GM12892 (cell line): ENCODE measurements at regions not wholly inside any gene's neighbourhood (a gene's known extent, or its start where the extent isn't known, plus 50 kb on each side); places are given as distances from the start of the nearest gene placed in this dataset.

Source experiments
- DNase-seq: peaks from one replicate; pipeline ENCODE4 v3.0.0; 2011; ENCODE audit not compliant: insufficient read length
- FAIRE-seq: peaks from 2 replicates; lab custom pipeline; 2011; peaks lifted over from hg19 to GRCh38; lab: Jason Lieb, UNC
- POLR2A ChIP-seq: IDR thresholded peaks from 2 replicates; pipeline ENCODE4 v1.6.1; 2011; ENCODE audit warnings: low read depth, low read length, control low read depth
- POLR2AphosphoS5 ChIP-seq: IDR thresholded peaks from 2 replicates; pipeline ENCODE4 v1.6.1; 2011; ENCODE audit warnings: low read depth, low read length, control low read depth
- TAF1 ChIP-seq: IDR thresholded peaks from 2 replicates; pipeline ENCODE4 v1.6.1; 2011; ENCODE audit warnings: low read depth, mild to moderate bottlenecking, control low read depth, low read length, borderline replicate concordance

GRCh38 chr18:5630057-5630899 is 86.5 kb upstream of the EPB41L3 start:
- FAIRE-seq, result no peak
- TF ChIP-seq POLR2AphosphoS5 (no peak), TAF1 (no peak), POLR2A (no peak)
- peak; percentile 38 for DNase-seq

DNA sequence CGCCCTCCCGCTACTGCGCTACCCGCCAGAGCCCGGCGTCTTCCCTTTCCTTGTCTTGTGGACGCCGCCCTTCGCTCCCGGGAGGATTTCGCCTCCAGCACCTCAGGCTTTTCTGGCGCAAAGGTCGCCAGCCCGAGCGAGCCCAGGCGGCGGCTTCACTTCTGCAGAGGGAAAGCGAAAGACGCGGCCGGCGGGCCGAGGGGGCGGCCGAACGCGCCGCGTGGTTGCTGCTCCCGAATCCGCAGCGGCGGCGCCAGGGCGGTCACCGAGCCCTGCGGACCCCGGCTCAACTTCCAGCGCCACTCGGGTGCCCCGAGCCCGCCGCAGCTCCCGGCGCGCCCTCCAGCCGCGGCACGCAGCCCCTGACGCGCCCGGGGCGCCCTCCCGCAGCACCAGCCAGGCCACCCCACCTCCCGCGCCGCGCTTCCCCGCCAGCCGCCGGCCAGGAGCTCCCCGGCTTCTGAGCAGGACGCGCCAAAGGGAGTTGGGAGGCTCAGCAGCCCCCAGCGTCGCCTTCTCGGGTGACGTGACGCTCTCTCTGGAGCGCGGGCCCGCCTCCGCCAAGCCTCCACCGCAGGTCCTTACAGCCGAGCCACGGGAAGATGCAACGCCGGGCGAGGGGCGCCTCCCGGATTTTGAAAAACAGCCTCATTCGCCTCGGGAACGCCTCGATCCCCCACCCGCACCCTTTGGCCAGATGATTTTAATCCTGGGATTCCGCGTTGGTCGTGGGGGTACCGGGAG is 84.9 kb upstream of the EPB41L3 start:
- FAIRE-seq, result no peak
- peak; percentile 25 for DNase-seq
- no peak for TF ChIP-seq TAF1
- no peak for TF ChIP-seq POLR2A
- TF ChIP-seq POLR2AphosphoS5, result no peak

DNA sequence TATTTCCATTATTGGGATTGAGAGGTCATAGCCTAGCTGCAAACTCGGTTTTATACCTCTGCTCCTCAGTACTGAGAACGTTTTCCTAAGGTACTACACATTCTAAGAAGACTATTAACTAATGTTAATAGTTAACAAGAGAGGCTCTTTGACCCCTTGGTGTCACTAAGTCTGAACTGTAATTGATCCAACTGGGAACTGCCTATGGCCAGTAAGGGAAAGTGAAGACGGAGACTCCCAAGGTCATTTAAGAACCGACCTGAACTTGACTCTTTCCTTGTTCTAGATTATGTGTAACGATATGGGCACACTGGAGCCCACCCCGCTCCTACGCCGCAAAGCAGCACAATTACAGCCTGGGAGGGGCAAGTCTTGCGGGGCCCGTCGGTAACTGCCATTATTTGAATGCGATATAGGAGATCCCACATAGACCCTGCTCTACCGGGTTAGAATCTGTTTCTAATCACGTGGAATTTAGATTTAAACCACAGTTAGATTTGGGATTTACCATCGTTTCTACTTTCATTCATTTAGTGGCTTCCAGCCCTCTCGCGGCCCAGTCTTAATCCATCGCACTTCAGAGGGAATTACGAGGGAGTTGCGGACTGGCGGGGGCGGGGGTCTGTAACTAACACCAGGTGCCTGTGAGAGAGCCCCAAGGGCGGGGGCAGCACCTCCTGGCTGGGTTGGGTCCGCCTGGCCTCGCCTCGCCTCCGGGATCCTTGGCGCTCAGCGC is 84.1 kb upstream of the EPB41L3 start:
- TF ChIP-seq POLR2AphosphoS5 (no peak), POLR2A (no peak), TAF1 (no peak)
- no peak for DNase-seq
- no peak for FAIRE-seq

- FAIRE-seq, result no peak
- TF ChIP-seq TAF1 (no peak), POLR2AphosphoS5 (no peak), POLR2A (no peak)
- DNase-seq, result no peak
Observed at GRCh38 chr18:5626130-5626880, 82.5 kb upstream of the EPB41L3 start.

DNA sequence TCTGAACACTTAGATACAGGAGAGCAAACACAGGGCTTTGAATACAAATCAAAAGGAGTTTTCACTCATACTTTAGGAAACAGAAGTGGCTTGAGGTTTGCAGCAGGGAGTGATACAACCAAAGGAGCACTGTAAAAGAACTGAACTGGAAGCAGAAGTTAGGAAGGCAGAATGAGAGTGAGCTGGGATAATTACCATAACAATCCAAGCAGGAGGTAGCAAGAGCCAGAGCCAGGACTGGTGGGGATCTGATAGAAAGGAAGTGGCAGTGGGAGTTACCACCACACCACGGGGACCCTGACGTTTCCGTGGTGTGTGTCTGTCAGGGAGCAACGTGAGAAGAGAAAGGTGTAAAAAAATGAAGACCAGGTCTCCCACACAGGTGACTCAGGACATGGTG is 81.3 kb upstream of the EPB41L3 start:
- DNase-seq (no peak), FAIRE-seq (no peak)
- no peak for TF ChIP-seq TAF1
- no peak for TF ChIP-seq POLR2AphosphoS5
- TF ChIP-seq POLR2A, result no peak

DNA sequence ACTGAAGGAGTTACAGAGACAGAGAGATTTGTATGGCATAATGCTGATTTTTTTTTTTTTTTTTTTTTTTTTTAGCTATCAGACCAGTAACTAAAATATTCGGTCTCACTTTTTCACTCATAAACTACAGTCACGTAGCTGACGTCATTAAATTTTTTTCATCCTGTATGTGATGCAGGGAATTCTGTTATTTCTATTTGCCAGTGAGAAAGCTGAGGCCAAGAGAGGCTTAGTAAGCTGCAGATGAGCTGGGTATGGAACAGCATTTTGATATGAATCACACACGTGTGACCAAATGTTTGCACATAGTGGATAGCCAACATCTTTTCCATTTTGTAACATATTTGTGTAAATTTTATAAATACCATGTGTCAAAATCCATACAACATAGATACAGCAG is 79.1 kb upstream of the EPB41L3 start:
- FAIRE-seq (no peak), DNase-seq (no peak)

GRCh38 chr18:5620289-5620688 is 76.5 kb upstream of the EPB41L3 start:
- no peak for FAIRE-seq
- no peak for DNase-seq
- TF ChIP-seq TAF1 (no peak), POLR2AphosphoS5 (no peak), POLR2A (no peak)

More for the DNA sequence above, 79.1 kb upstream of the EPB41L3 start:
- TF ChIP-seq POLR2A (no peak), TAF1 (no peak), POLR2AphosphoS5 (no peak)

DNA sequence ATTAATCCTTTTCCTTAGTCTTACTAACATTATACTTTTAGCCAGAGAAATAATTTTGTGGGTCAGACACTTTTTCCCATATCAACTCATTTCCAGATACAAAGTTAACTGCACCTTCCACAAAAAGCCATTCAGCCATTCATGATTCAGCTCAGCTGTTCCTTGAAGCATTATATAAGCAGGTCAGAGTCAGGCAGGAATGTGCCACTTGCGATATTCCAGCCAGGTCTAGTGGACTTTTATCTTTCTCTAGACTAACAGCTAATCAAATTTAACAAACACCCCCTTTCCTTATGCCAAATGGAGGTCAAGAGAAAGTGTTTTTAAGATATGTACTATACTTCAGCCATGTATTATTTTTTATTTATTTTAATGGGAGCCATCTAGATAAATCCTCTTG is 75.6 kb upstream of the EPB41L3 start:
- FAIRE-seq, result no peak
- DNase-seq, result no peak
- TF ChIP-seq POLR2AphosphoS5 (no peak), POLR2A (no peak), TAF1 (no peak)

- DNase-seq, result no peak
- FAIRE-seq, result no peak
- TF ChIP-seq POLR2A (no peak), TAF1 (no peak), POLR2AphosphoS5 (no peak)
Observed at GRCh38 chr18:5618047-5618688, 74.4 kb upstream of the EPB41L3 start.

DNA sequence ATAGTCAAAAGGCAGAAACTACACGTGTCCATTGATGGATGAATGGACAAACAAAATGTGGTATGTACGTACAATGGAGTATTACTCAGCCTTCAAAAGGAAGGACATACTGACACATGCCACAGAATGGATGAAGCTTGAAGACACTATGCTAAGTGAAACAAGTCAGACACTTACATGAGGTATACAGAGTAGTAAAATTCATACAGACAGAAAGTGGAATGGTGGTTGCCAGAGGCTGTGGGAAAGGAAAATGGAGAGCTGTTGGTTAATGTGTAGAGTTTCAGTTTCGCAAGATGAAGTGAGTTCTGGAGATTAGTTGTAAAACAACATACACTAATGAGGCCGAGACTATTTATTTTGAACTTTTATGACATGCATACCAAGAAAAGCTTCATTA is 67.4 kb upstream of the EPB41L3 start:
- no peak for FAIRE-seq
- TF ChIP-seq POLR2AphosphoS5 (no peak), POLR2A (no peak), TAF1 (no peak)
- DNase-seq, result no peak

DNA sequence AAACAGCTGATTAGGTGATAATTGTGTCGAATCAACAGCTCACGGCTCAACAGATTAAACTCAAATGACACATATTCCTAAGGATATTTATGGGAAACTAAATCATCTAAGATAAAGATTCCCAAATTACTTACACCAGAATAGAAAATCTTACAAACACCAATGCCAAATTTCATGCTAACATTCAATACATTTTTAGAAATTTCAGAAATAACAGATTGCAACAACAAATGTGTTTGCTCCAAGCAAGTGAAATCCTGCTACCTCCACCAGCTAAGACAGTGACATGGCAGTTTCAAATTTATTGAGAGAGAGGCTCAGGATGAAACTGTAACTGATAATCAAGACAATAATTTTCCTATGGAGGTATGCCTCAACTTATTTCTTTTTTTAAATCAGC is 65.0 kb upstream of the EPB41L3 start:
- FAIRE-seq, result no peak
- TF ChIP-seq POLR2A, result no peak
- TF ChIP-seq POLR2AphosphoS5, result no peak
- no peak for TF ChIP-seq TAF1

More for the DNA sequence above, 65.0 kb upstream of the EPB41L3 start:
- DNase-seq, result no peak
